ENCODE measurements at regions not wholly inside any gene's neighbourhood (a gene's known extent, or its start where the extent isn't known, plus 50 kb on each side); places are given as distances from the start of the nearest gene placed in this dataset.

GRCh38 chr4:98754736-98755135 is 96.3 kb upstream of the TSPAN5 start:
- DNase-seq: no peak

DNA sequence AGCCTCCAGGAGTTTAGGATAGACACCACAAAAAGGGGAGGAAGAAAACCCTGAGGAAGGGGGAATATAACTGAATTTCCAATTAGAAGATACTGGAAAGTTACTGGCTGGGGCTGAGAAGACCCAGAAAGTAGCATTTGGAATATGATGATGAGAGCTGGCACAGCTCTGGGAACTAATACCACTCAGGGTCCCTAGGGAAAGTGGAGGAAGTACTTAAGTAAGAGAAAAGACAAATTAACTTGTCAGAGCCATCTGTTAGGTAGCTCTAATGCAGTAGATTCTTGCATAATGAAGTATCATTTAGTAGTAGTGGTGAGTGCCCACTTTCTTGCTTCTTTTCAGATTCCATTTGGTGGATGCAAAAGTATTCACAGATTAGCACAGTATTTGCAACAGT is 90.8 kb upstream of the TSPAN5 start:
- peak; percentile 26 for DNase-seq

DNA sequence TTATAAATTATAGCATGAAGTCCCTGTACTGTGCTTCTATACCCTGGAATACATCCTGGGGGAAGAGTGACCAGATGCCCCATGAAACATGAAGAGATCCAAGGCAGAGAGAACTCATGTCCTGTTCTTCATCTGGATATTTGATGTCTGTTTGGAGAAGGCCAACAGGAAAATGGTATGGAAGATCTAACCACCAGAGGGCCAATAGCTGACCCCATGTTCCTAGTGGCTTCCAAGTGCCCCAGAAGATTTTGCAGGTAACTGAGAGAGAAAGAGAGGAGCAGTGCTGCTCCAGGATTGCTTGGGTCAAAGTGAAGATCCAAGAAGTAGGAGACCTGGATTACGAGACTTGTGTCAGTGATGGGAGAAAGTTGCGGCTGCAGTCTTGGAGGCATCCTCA is 90.2 kb upstream of the TSPAN5 start:
- DNase-seq: no peak

DNA sequence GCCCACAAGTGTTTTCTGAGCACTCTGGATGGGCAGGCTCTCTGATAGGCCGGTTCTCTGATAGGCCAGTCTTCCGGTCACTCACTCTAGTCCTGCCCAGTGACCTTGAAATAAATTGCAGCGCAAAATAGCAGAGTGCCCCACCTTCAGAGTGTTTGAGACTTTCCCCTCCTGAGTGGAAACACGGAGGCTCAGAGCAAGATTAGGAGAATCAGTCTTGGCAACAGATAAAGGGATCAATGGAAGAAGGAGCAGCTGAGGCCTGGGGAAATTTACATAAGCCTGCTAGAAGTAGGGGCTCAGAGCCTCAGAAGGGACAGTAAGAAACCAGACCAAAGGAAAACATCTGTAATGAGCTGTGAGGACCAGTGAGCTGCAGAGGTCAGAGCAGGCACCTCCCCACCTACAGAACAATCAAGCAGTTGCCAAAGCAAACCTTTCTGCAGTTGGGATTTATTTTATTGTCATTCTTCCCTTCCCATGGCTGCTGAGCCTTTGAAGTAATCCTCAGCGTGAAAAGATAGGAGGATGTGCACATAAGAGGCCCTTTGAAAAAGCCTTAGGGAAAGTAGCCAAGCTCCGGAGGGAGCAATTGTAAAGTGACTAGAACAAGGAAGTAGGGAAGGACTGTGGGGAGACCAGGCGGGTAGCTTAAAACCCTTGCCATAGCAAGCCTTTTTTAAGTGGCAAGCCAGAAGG is 89.1 kb upstream of the TSPAN5 start:
- no peak for DNase-seq

DNA sequence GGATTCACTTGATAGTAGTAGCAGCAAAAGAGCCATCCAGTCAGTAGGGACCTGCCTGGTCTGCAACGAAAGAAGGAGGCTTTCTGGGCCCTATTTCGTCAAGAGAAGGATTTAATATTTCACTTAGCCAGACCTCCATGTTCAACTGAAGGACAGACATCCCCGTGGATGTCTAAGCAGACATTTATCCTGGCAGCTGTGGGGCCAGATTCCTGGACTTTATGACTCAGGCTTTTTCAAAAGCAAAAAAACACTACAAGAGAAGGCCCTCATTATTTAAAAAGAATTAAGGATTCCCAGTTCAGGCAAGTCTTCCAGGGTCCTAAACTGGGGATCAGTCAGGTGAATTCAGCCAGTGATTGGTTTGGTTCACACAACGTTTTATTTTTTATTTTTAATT is 88.5 kb upstream of the TSPAN5 start:
- DNase-seq: no peak

GRCh38 chr4:98746530-98746929 is 88.1 kb upstream of the TSPAN5 start:
- peak; percentile 6 for DNase-seq

GRCh38 chr4:98745366-98745765 is 87.0 kb upstream of the TSPAN5 start:
- no peak for DNase-seq

DNA sequence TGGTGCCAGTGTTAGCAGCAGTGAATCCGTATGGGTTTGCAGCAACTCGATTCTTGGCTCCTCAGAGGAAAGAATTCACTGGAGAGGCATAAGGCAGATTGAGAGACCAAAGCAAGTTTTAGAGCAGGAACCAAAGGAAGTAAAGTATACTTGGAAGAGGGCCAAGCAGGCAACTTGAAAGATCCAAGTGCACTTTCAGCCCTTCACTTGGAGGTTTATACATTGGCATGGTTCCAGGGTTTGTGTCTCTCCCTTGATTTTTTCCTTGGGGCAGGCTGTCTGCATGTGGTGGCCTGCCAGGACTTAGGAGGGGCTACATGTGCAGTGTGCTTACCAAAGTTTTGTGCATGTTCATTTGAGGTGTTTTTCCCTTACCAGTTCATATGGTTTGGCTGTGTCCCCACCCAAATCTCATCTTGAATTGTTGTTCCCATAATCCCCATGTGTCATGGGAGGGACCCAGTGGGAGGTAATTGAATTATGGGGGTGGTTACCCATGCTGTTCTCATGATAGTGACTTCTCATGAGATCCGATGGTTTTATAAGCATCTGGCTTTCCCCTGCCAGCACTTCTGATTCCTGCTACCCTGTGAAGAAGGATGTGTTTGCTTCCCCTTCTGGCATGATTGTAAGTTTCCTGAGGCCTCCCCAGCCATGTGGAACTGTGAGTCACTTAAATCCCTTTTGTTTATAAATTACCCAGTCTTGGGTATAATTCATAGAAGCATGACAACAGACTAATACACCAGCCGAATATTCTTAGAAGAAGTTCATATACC is 86.2 kb upstream of the TSPAN5 start:
- no peak for DNase-seq

DNA sequence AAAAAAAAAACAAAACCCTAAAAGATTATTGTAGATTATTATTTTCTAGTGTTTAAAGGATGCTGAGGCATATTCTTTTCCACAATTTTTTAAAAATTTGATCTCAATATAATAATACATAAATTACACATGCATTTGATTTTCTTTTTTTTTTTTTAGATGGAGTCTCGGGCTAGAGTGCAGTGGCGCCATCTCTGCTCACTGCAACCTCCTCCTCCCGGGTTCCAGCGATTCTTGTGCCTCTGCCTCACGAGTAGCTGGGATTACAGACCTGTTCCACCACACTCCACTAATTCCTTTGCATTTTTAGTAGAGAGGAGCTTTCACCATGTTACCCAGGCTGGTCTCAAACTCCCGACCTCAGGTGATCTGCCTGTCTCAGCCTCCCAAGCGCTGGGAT is 83.5 kb upstream of the TSPAN5 start:
- DNase-seq: no peak

GRCh38 chr4:98739751-98740150 is 81.3 kb upstream of the TSPAN5 start:
- no peak for DNase-seq

- DNase-seq: no peak
Measured at GRCh38 chr4:98733601-98734000, 75.2 kb upstream of the TSPAN5 start.

DNA sequence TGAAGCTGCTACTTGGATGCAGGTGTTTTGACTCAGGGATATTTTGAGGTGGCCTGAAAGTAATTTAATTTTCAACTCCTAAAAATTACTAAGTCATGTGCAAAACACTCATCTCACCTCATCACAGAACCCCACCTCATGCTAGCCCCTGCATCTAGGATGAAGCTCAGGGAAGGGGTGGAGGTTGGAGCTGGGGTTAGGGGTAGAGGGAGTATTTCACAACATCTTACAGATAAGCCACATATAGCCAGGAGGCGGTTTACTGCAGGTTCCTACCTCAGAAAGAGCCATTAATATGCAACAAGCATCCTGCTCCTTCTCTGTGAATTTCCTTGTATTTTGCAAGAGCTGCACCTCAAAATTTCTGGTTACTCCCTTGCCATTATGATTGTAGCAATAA is 70.5 kb upstream of the TSPAN5 start:
- DNase-seq: no peak

DNA sequence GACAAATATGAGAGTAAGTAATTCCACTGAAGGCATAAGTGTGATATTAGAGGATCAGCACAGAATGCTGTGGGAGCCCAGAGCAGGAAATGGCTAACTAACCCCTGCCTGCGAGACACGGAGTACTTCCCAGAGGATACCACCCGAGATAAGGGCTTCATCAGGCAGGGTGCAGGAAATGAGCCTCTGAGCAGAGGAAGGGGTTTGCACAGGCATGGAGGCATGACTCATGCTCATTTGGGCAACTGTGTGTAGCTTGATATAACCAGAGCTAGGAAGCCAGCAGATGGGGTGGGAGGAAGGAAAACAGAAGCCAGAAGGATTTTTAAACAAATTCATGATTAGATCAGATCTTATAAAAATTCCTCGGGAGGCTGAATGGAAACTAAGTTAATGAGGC is 70.0 kb upstream of the TSPAN5 start:
- DNase-seq: peak; percentile 39

GRCh38 chr4:98722000-98722399 is 63.6 kb upstream of the TSPAN5 start:
- no peak for DNase-seq

DNA sequence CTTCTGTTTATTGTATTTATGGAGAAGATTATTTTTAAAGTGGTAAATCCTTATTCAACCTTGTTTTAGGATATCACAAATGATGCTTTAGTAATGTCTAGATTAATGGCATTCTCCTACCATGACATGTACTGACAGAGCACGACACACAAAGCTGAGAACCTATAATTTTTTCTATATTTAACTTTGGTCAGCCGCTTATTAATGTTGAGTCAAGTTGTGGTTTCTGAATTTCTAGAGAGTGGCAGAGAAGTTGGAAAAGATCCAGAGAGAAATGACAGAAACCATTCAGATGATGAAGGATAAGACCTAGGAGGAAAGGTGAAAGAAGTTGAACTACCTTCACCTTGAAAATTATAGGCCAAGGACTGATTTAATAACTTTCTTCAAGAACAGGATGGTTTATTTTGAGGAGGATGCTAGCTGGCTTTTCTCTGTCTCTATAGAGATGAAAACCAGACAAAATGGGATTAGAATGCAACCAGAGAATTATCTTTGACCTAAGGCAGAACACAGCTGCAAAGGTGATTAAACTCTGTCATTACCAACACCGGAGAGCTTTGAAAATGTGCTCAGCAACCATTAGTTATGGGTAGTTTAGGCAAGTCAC is 62.6 kb upstream of the TSPAN5 start:
- DNase-seq: peak; percentile 41

GRCh38 chr4:98716796-98717195 is 58.4 kb upstream of the TSPAN5 start:
- no peak for DNase-seq

- no peak for DNase-seq
Measured at GRCh38 chr4:98712607-98713006, 54.2 kb upstream of the TSPAN5 start.

GRCh38 chr4:98711526-98711925 is 53.1 kb upstream of the TSPAN5 start:
- peak; percentile 15 for DNase-seq

DNA sequence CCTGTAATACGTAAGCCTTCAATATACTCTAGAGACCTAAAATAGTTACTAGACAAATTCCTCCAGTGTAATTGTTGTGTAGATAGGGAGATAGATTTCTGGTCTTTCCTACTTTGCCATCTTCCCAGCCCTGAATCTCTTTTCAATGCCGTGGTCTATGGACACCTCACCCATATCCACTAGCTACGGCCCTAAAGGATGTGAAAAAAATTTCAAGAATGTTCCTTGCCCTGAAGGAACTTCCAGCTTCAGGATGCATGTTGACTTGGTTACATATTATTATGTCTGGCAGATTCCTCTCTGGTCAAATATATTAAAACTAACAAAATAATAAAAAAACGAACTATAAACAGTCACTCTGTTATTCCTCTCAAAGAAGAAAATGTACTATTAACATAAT is 52.4 kb upstream of the TSPAN5 start:
- DNase-seq: peak; percentile 41
